GM18907 (cell line): ENCODE measurements at regions not wholly inside any gene's neighbourhood (a gene's known extent, or its start where the extent isn't known, plus 50 kb on each side); places are given as distances from the start of the nearest gene placed in this dataset.
A peak's percentile ranks its signal among the peaks of the same experiment; 100 is the strongest.

Experiments used
- ATAC-seq: cut with Tn5 transposase; IDR thresholded peaks from one replicate; pipeline ENCODE4 v1.9.1; 2021; ENCODE audit warnings: mild to moderate bottlenecking, moderate library complexity; ENCODE audit not compliant: unreplicated experiment

- ATAC-seq, result no peak
Measured at GRCh38 chr3:102141096-102141927, 292.0 kb downstream of the NFKBIZ start.

GRCh38 chr3:102141928-102142239 lies 292.6 kb downstream of the NFKBIZ start:
- no peak for ATAC-seq

GRCh38 chr3:102142379-102143060 lies 292.3 kb upstream of the ZPLD1 start:
- ATAC-seq, result no peak

GRCh38 chr3:102143536-102143935 lies 291.3 kb upstream of the ZPLD1 start:
- ATAC-seq, result no peak

GRCh38 chr3:102144063-102144462 lies 290.8 kb upstream of the ZPLD1 start:
- no peak for ATAC-seq

GRCh38 chr3:102148598-102149337 lies 286.0 kb upstream of the ZPLD1 start:
- ATAC-seq, result no peak

GRCh38 chr3:102151935-102152334 lies 282.9 kb upstream of the ZPLD1 start:
- ATAC-seq, result no peak

- ATAC-seq, result no peak
Measured at GRCh38 chr3:102156426-102156825, 278.4 kb upstream of the ZPLD1 start.

- no peak for ATAC-seq
Measured at GRCh38 chr3:102158080-102158740, 276.6 kb upstream of the ZPLD1 start.

- ATAC-seq, result no peak
Measured at GRCh38 chr3:102159810-102160451, 274.9 kb upstream of the ZPLD1 start.

- no peak for ATAC-seq
Measured at GRCh38 chr3:102161384-102162006, 273.3 kb upstream of the ZPLD1 start.

- no peak for ATAC-seq
Measured at GRCh38 chr3:102162251-102162650, 272.6 kb upstream of the ZPLD1 start.

- peak; percentile 55 for ATAC-seq
Measured at GRCh38 chr3:102163039-102163817, 271.6 kb upstream of the ZPLD1 start.

GRCh38 chr3:102163818-102164154 lies 271.0 kb upstream of the ZPLD1 start:
- no peak for ATAC-seq

GRCh38 chr3:102165367-102165766 lies 269.4 kb upstream of the ZPLD1 start:
- ATAC-seq, result no peak

- no peak for ATAC-seq
Measured at GRCh38 chr3:102169915-102170479, 264.8 kb upstream of the ZPLD1 start.

- no peak for ATAC-seq
Measured at GRCh38 chr3:102170545-102170944, 264.3 kb upstream of the ZPLD1 start.

- ATAC-seq, result no peak
Measured at GRCh38 chr3:102174312-102174712, 260.5 kb upstream of the ZPLD1 start.

- ATAC-seq, result no peak
Measured at GRCh38 chr3:102174832-102175374, 259.9 kb upstream of the ZPLD1 start.
